ENCODE measurements at regions not wholly inside any gene's neighbourhood (a gene's known extent, or its start where the extent isn't known, plus 50 kb on each side); places are given as distances from the start of the nearest gene placed in this dataset.

- no peak for DNase-seq
Measured at GRCh38 chr1:234878288-234878687, 250.3 kb downstream of the TOMM20 start.

DNA sequence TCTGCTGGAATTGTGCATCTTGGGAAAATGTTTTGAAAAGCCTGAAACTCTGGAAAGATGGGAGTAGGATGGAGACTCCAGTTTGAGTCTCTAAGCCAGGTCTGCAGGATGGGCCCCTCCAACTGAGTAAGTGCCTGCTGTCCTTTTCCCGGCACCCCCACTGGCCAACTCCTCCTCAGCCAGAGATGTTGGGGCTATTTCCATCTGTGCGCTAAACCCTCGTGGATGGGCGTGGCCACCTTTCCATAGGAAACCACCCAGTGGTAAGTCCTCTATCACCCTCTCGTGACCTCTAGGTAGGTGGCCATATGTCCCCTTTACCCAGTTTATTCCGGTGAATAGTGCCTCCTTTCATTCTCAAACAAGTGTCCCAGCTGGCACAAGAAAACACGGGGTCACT, 250.9 kb downstream of the TOMM20 start:
- no peak for DNase-seq

DNA sequence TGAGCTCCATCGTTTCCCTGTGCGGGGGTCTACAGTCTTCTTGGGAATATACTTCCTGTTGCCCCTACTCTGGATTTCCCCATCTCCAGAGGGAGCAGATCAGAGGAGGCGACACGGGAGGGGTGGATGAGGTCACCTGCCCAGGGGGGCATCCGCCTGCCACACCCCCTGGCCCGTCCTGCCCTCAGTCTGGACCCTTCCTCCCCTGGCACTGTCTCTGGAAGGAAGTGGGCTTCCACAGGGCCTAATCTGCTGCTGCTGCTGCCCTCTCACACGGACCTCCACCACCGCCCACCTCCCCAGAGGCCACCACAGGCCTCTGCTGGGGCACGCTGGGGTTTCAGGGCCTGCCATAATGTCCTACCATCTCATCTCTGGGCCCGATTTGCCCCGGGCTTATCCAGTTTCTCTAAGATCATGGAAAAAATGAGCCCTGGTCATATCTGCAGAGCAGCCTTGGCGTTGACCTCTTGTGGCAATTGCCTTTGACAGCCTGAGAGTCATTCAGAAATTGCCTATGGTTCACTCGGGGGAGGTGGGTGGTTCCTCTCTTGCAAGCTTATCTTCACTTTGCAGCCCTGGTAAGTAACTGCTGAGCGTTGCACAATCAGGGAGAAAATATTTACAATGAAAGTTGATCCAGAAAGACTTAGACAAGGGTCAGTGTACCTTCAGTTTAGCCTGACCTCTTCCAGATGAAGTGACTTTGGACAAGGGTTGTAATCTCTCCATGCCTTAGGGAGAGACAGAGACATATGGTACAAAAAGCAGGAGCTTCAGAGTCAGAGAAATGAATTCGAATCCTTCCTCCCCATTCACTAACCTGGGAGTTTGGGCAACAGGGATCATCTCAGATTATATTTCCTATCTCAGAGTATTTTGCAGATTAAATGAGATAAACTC, 252.4 kb downstream of the TOMM20 start:
- DNase-seq, result no peak

- DNase-seq, result no peak
Measured at GRCh38 chr1:234875328-234875952, 253.2 kb downstream of the TOMM20 start.

DNA sequence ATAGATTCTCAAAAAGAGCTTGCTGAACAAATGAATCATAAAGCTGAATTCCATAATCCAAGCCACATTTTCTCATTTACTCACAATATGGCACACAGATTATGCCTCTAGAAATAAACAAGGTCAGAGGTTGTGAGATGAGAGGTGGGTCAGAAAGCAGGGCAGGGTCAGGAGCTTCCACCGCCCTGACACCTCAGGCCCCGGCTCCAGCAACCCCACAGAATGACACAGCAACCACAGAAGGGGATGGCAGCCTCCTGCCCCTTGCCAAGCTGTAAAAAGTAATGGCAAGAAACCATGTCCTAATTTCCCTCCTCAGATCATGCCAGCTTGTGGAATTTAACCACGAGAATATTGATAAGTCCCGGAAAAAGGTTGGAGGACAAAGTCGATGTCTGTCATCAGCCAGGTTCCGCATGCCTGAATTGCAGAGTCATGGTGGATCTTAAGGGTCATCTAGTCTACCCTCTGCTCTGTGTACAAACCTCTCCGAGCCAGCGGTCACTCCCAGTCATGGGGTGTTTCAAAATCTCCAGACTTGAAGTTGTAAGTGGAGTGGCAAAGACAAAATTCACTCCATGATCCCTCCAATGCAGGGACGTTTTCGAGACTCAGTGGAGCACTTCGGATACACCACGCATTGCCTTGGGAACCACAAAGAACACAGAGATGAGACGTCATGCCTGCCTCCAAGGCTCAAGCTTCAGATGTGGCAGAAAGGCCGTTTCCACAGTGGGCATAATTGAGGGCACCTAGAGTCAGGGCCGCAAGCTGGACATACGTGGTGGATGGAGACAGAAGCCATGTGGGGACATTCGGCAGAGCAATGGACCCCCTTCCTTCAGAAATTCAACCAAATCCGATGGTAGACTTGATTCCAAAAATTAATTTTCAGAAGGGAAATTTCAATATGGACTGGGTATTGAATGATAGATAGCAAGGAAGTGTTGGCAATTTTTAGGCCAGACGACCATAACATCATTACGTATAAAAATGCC, 254.0 kb downstream of the TOMM20 start:
- DNase-seq, result no peak

DNA sequence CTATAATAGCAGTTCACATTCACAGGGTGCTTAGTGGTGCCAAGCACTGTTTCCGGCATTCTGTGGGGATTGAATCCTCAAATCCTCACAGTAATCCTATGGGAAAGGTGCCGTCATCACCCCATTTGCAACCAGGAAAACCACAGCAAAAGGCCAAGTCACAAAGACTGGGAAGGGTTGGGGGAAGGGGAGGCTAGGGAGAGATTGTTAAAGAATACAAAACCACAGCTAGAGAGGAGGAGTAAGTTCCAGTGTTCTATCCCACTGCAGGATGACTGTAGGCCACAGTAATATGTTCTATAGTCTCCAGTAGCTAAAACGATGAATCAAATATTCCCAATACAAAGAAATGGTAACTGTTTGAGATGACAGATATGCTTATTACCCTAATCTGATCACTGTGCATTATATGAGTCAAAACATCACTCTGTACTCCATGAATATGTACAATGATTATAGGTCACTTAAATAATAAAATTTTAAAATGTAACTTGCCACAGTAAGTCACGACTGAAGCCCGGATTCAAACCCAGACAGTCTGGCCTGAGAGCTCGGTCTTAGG, 256.8 kb downstream of the TOMM20 start:
- DNase-seq, result no peak

GRCh38 chr1:234871039-234871709, 257.5 kb downstream of the TOMM20 start:
- no peak for DNase-seq

DNA sequence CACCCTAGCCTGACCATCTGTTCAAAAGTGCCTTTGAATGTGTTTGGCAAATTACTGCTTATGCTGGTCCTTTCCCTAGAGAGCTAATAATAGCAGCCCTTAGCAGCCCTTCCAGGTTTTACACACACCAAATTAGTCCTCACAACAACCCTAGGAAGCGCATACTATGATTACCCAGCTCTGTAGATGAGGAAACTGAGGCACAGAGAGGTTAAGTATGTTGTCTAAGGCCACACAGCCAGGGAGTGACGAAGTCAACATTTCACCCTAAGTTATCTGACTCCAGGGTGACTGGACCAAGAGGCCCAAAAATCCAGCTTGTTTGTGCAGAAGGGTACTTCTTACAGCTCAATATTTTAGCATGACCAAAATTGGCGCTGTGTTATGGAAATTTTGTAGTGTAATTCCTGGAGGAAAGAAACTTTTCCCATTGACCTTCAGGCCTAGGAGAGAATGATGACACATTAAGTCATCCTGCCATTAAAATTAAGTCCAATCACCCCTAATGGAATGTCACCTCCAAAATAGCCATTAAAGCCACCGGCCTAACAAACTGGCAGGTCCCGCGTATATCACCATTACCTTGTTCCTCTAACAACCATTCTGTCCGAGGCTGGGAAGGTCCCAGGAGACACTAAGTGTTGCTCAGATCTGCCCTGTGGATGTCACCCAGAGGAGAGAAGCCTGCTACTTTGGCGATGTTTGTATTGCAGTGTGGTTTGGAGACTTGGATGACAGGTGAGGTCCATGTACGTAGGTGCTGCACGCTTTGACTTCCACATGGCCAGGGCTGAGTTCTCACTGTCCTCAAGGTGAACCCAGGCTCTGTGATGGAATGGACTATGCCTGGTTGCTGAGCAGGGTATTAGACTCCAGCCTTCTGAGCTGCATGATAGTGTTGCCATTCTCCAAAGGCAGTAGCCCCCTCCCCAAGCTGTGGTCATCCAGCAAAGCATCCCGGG, 258.3 kb downstream of the TOMM20 start:
- DNase-seq, result no peak

DNA sequence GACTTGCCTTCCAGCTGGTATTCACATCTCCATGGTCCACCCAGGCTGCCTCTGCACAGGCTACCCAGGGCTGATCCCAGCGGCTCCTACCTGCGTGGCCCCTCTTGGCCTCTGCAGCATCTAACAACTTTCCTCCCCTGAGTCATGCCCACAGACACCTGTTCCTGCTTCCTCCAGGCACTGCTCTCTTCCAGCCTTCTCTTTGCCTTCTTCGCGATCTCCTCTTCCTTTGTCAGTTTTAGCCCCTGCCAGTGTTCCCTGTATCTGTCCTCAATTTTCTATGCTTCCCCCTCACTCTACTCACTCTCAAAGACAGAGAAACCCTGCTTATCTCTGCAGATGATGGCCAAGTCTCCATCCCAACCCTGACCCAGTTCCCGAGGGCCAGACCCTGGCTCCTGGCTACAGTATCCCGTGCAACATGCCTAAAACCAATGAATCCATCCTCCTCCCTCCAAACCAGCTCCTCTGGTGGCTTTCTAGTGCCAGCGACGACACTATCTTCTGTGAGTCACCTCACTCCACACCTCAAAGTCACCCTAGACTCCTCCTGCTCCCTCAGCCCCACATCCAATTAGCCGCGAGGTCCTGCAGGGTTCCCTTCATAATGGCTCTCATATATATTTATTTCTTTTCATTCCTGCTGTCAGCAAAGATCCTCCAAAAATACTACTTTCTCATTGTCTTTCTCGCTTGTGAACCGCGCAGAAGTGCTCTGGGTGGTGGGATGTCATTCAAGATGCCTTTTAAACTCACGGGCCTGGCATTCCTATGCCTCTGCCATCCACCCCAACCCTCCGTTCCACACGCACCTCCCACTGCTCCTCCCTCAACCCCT, 259.2 kb downstream of the TOMM20 start:
- DNase-seq, result no peak

GRCh38 chr1:234868296-234869147, 258.5 kb upstream of the IRF2BP2 start:
- DNase-seq, result no peak

DNA sequence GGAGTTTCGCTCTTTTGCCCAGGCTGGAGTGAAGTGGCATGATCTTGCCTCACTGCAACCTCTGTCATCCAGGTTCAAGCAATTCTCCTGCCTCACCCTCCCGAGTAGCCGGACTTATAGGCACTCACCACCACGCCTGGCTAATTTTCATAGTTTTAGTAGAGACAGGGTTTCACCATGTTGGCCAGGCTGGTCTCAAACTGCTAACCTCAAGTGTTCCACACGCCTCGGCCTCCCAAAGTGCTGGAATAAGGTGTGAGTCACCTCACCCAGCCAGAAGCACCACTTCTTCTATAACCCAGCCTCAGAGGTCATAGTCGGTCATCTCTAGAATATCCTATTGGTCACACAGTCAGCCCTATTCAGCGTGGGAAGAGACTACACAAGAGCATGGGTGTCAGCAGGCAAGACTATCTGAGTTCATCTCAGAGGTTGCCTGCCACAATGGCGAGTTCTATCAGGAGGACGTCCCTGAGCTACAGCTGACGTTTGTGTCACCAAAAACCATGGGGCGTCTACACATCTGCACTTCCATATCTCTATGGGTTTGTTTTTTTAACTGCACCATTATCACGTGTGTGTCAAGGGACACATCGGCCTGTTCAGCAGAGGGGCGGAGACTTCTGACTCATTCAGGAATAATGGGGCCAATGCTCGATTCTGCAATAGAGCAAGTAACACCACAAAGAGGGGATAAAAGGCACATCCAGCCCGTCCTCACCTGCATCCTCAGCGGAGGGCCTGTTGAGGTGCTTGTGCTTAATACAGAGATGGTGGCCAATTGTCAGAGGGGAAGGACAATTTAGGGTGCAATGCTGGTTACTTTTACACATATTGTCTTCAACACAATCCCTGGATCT, 256.3 kb upstream of the IRF2BP2 start:
- no peak for DNase-seq

DNA sequence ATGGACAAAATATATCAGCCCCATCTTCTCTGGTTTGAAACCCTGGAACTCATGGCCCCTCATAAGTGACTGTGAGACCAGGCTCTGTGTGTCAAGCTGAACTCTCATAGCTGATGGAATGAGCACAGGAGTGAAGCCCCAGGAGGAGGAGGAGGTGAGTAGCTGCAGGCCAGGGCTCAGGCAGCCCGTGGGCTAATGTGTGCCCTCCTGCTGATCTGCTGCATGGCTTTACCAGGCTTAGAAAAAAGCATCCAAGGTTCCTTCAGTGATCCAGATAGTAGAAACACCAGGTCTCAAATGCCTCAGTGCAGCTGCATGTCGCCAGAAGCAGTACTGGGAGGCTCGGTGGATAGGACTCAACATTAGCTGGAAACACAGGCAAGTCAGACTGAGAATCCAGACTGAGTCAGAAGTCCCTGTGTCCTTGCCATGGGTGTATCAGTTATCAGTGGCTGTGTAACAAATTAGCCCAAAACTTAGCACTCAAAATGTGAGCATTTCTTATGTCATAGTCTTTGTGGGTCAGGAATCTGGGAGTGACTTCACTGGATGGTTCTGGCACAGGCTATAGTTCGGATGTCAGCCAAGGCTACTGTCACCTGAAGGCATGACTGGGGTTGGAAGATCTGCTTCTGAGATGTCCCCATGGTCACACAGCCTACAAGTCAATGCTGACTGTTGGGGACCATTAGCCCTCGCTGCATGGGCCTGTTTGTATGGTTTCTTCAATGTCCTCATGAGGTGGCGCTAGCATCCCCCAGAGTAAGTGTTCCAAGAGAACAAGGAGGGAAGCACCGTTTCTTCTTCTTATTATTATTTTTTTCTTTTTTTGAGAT, 255.4 kb upstream of the IRF2BP2 start:
- DNase-seq, result no peak

- DNase-seq, result no peak
Measured at GRCh38 chr1:234864116-234864515, 254.1 kb upstream of the IRF2BP2 start.

GRCh38 chr1:234863551-234863971, 253.6 kb upstream of the IRF2BP2 start:
- DNase-seq, result no peak

DNA sequence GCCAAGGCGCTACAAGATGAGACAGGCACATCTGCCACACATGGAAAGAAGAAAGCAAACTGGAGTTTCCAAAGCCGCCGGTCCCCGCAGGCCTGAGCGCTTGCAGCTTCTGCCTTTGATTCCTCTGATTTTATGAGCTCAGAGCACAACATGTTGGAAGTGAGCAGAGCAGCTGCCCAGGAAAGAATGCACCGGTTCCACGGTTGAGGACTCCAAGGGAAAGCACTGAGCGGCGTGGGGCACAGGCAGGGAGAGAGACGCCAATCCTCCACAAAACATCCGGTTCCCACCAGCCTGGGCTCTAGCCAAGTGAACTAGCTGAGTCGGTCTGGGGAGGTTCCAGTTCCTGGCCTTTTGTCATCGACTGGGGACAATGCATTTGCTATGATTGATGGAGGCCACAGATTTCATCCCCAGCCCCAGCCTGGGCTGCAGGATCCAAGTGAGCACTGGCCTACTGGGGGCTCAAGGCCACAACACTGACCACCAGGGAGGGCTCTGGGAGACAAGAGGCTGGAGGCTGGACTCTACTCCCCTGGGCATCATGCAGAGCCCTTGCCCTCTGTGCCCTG, 253.1 kb upstream of the IRF2BP2 start:
- peak; percentile 93 for DNase-seq

- no peak for DNase-seq
Measured at GRCh38 chr1:234862360-234862943, 252.5 kb upstream of the IRF2BP2 start.

Measured in tongue (tissue), 1 donor.